IMR-90 (cell line): ENCODE measurements at regions not wholly inside any gene's neighbourhood (a gene's known extent, or its start where the extent isn't known, plus 50 kb on each side); places are given as distances from the start of the nearest gene placed in this dataset.

Source experiments
- ATAC-seq: fragments of 200-7000 bp; cut with Tn5 transposase; 2 replicates; pipeline ENCODE4 v1.9.1; 2020; ENCODE audit warnings: low read depth, mild to moderate bottlenecking, moderate library complexity
- BruUV-seq: library from RNA; stranded (reverse); fragments of 400-500 nt; replicated peaks from 2 replicates; lab custom pipeline; 2021; lab: Mats Ljungman, UMichigan
- CTCF ChIA-PET: fragments of 300-600 bp; formaldehyde crosslinking; extraction: SDS; loops from one replicate; lab custom pipeline; 2021; ENCODE audit warnings: antibody characterized with exemption; lab: Yijun Ruan, JAX
- POLR2A ChIA-PET: fragments of 300-600 bp; sonication (Branson Sonifier 250); formaldehyde crosslinking; loops from one replicate; lab custom pipeline; 2022; ENCODE audit warnings: antibody characterized with exemption; ENCODE audit not compliant: unreplicated experiment; lab: Charles Lee
- DNase-seq: peaks from one replicate; pipeline ENCODE4 v3.0.0; 2013
- H2AFZ ChIP-seq: replicated peaks from 2 replicates; pipeline ENCODE3; 2013; ENCODE audit warnings: low read length, mild to moderate bottlenecking; ENCODE audit not compliant: poor library complexity
- H2AK5ac ChIP-seq: 2 replicates; pipeline ENCODE4 v1.6.1; 2013; ENCODE audit warnings: low read depth, low read length, inconsistent platforms
- H2AK9ac ChIP-seq: replicated peaks from 2 replicates; pipeline ENCODE3; 2013; ENCODE audit warnings: mild to moderate bottlenecking, low read depth, low read length, moderate library complexity; ENCODE audit not compliant: poor library complexity
- H2BK120ac ChIP-seq: 2 replicates; pipeline ENCODE4 v1.6.1; 2013; ENCODE audit warnings: low read depth, low read length, inconsistent platforms
- H2BK15ac ChIP-seq: 3 replicates; pipeline ENCODE4 v1.6.1; 2013; ENCODE audit warnings: low read depth, low read length, inconsistent platforms
- H2BK20ac ChIP-seq: 2 replicates; pipeline ENCODE4 v1.6.1; 2013; ENCODE audit warnings: low read depth, mild to moderate bottlenecking, inconsistent platforms, low read length, moderate library complexity
- H2BK5ac ChIP-seq: 2 replicates; pipeline ENCODE4 v1.6.1; 2013; ENCODE audit warnings: mild to moderate bottlenecking, low read depth, low read length, inconsistent platforms; ENCODE audit not compliant: poor library complexity, severe bottlenecking
- H3K14ac ChIP-seq: replicated peaks from 2 replicates; pipeline ENCODE4 v1.6.1; 2013; ENCODE audit warnings: low read depth, low read length, inconsistent platforms
- H3K18ac ChIP-seq: 2 replicates; pipeline ENCODE4 v1.6.1; 2013; ENCODE audit warnings: low read depth, low read length, control low read depth
- H3K23ac ChIP-seq: 2 replicates; pipeline ENCODE4 v1.6.1; 2013; ENCODE audit warnings: low read depth, low read length, inconsistent platforms
- H3K27ac ChIP-seq: 2 replicates; pipeline ENCODE4 v1.5.1; 2013; ENCODE audit warnings: mild to moderate bottlenecking, control low read depth, low read length; ENCODE audit not compliant: insufficient read depth
- H3K27me3 ChIP-seq: 2 replicates; pipeline ENCODE4 v1.6.1; 2013; ENCODE audit warnings: low read length; ENCODE audit not compliant: control insufficient read depth, insufficient read depth
- H3K36me3 ChIP-seq: 2 replicates; pipeline ENCODE4 v1.6.1; 2013; ENCODE audit warnings: low read length, mixed read lengths; ENCODE audit not compliant: control insufficient read depth, insufficient read depth
- H3K4ac ChIP-seq: 2 replicates; pipeline ENCODE4 v1.6.1; 2013; ENCODE audit warnings: low read depth, low read length, inconsistent platforms
- H3K4me1 ChIP-seq: 2 replicates; pipeline ENCODE4 v1.6.1; 2013; ENCODE audit warnings: low read length, mixed read lengths; ENCODE audit not compliant: control insufficient read depth, insufficient read depth
- H3K4me2 ChIP-seq: 2 replicates; pipeline ENCODE4 v1.6.1; 2013; ENCODE audit warnings: low read depth, mild to moderate bottlenecking, control low read depth, low read length, moderate library complexity
- H3K4me3 ChIP-seq: 2 replicates; pipeline ENCODE4 v1.5.1; 2013; ENCODE audit warnings: low read depth, mild to moderate bottlenecking, control low read depth, low read length, moderate library complexity; ENCODE audit not compliant: insufficient read depth
- H3K56ac ChIP-seq: 2 replicates; pipeline ENCODE4 v1.6.1; 2013; ENCODE audit warnings: low read length, inconsistent platforms; ENCODE audit not compliant: insufficient read depth; ENCODE audit errors: extremely low read depth
- H3K79me1 ChIP-seq, 2 experiments: 2 replicates each; pipeline ENCODE4 v1.6.1; 2013; ENCODE audit warnings: low read length in 2 of 2, inconsistent platforms in 1 of 2, low read depth in 1 of 2
- H3K9ac ChIP-seq: 2 replicates; pipeline ENCODE4 v1.6.1; 2013; ENCODE audit warnings: low read depth, low read length, control low read depth
- H3K9me1 ChIP-seq: 2 replicates; pipeline ENCODE4 v1.6.1; 2013; ENCODE audit warnings: low read length, inconsistent platforms; ENCODE audit not compliant: insufficient read depth
- H3K9me3 ChIP-seq: 2 replicates; pipeline ENCODE4 v1.6.1; 2013; ENCODE audit warnings: low read length; ENCODE audit not compliant: control insufficient read depth, insufficient read depth
- H4K20me1 ChIP-seq: 2 replicates; pipeline ENCODE4 v1.6.1; 2013; ENCODE audit warnings: low read length, inconsistent platforms; ENCODE audit not compliant: insufficient read depth
- H4K5ac ChIP-seq: 2 replicates; pipeline ENCODE4 v1.6.1; 2013; ENCODE audit warnings: mild to moderate bottlenecking, low read depth, low read length, control low read depth
- H4K8ac ChIP-seq, 2 experiments: 2 replicates each; pipeline ENCODE4 v1.6.1; 2013; ENCODE audit warnings: low read depth in 2 of 2, low read length in 2 of 2, control low read depth in 1 of 2, inconsistent platforms in 1 of 2
- H4K91ac ChIP-seq: 2 replicates; pipeline ENCODE4 v1.6.1; 2013; ENCODE audit warnings: low read depth, low read length, inconsistent platforms; ENCODE audit not compliant: insufficient read depth
- BHLHE40 ChIP-seq: fragments of 150-350 bp; IDR thresholded peaks from 2 replicates; pipeline ENCODE4 v1.6.1; 2016; ENCODE audit warnings: mild to moderate bottlenecking, low read depth, low read length
- CEBPB ChIP-seq: IDR thresholded peaks from 2 replicates; pipeline ENCODE4 v1.6.1; 2012; ENCODE audit warnings: low read depth, low read length, improper control_type of control experiment
- CHD1 ChIP-seq: IDR thresholded peaks from 2 replicates; pipeline ENCODE4 v1.6.1; 2012; ENCODE audit warnings: low read depth, low read length, improper control_type of control experiment
- CTCF ChIP-seq: conservative IDR thresholded peaks from 2 replicates; pipeline ENCODE4 v1.5.1; 2012; ENCODE audit warnings: mild to moderate bottlenecking, low read depth, low read length, improper control_type of control experiment
- ELK1 ChIP-seq: fragments of 150-350 bp; IDR thresholded peaks from 2 replicates; pipeline ENCODE4 v1.6.1; 2016; ENCODE audit warnings: low read depth, mild to moderate bottlenecking, low read length, moderate library complexity, borderline replicate concordance
- FOS ChIP-seq: fragments of 150-350 bp; IDR thresholded peaks from 2 replicates; pipeline ENCODE4 v1.6.1; 2016; ENCODE audit warnings: low read depth, low read length
- MAFK ChIP-seq: IDR thresholded peaks from 2 replicates; pipeline ENCODE4 v1.6.1; 2012; ENCODE audit warnings: low read depth, low read length, improper control_type of control experiment
- MAZ ChIP-seq: IDR thresholded peaks from 2 replicates; pipeline ENCODE4 v1.6.1; 2012; ENCODE audit warnings: low read depth, mild to moderate bottlenecking, low read length, improper control_type of control experiment, moderate library complexity, borderline replicate concordance
- MXI1 ChIP-seq: IDR thresholded peaks from 2 replicates; pipeline ENCODE4 v1.6.1; 2012; ENCODE audit warnings: low read depth, mild to moderate bottlenecking, low read length, moderate library complexity, borderline replicate concordance
- NFE2L2 ChIP-seq: fragments of 150-350 bp; IDR thresholded peaks from 2 replicates; pipeline ENCODE4 v1.6.1; 2016; ENCODE audit warnings: low read depth, mild to moderate bottlenecking, low read length
- POLR2A ChIP-seq: IDR thresholded peaks from 2 replicates; pipeline ENCODE4 v1.6.1; 2012; ENCODE audit warnings: mild to moderate bottlenecking, low read depth, low read length
- RAD21 ChIP-seq: IDR thresholded peaks from 2 replicates; pipeline ENCODE4 v1.6.1; 2012; ENCODE audit warnings: low read length, improper control_type of control experiment
- RCOR1 ChIP-seq: IDR thresholded peaks from 2 replicates; pipeline ENCODE4 v1.6.1; 2012; ENCODE audit warnings: mild to moderate bottlenecking, low read length, improper control_type of control experiment; ENCODE audit not compliant: insufficient replicate concordance
- RFX5 ChIP-seq: IDR thresholded peaks from 2 replicates; pipeline ENCODE4 v1.8.0; 2012; ENCODE audit warnings: low read depth, mild to moderate bottlenecking, low read length, moderate library complexity
- USF2 ChIP-seq: fragments of 150-350 bp; IDR thresholded peaks from 2 replicates; pipeline ENCODE4 v1.6.1; 2017; ENCODE audit warnings: mild to moderate bottlenecking, antibody characterized with exemption, low read length, low read depth
- WGBS, 2 experiments: methylation state at CpG; one replicate each; pipeline versions ENCODE4 v1.1.5 to v1.1.7; 2013; ENCODE audit warnings: missing lambda C conversion rate in 2 of 2; ENCODE audit not compliant: insufficient read length in 1 of 2; ENCODE audit errors: extremely low coverage in 2 of 2; 5-methylcytosine and 5-hydroxymethylcytosine counted together
- dilution Hi-C: fragments of 300-500 bp; cut with HindIII; formaldehyde crosslinking; loops from one replicate; pipeline ENCODE4 v1.14.3; 2018; ENCODE audit warnings: low sequenced_read_pairs; ENCODE audit not compliant: unreplicated experiment
- in situ Hi-C: fragments of 300-500 bp; cut with MboI; formaldehyde crosslinking; loops from 3 replicates; pipeline ENCODE4 v1.14.3; 2019; ENCODE audit warnings: low sequenced_read_pairs, inconsistent platforms, mixed read lengths
- intact Hi-C: fragments of 100-400 bp; cut with micrococcal nuclease; formaldehyde crosslinking; loops from 2 replicates; pipeline ENCODE4 v1.10.0; 2022

- no TSS peak for BruUV-seq
- dilution Hi-C loops, result no loop called here
Observed at GRCh38 chr18:73756256-73757091, 391.2 kb downstream of the FBXO15 start.

More at GRCh38 chr18:73756256-73757091, 391.2 kb downstream of the FBXO15 start:
- Histone ChIP-seq H2AK9ac (no peak overlapping the region), H3K14ac (no peak overlapping the region; the same call in 1 of the 2 replicates), H3K9ac (no peak overlapping the region), H4K20me1 (no peaks in the 10 kb centered on the region), H4K91ac (no peak overlapping the region), H2AK5ac (peak overlapping the region; percentile 74), H3K36me3 (no peaks in the 10 kb centered on the region), H3K4me2 (no peak overlapping the region), H3K79me1 (no peaks in the 10 kb centered on the region), H2BK15ac (0 out of 3 replicates have a peak overlapping the region, but pooled peaks have one; percentile 25), H2BK120ac (no peak overlapping the region), H3K9me3 (no peaks in the 10 kb centered on the region), H3K23ac (no peak overlapping the region), H2BK20ac (0 out of 2 replicates have a peak overlapping the region, but pooled peaks have one; percentile 3), H2BK5ac (no peak overlapping the region), H3K4me3 (no peak overlapping the region), H3K9me1 (peaks cover 7% of the 10 kb centered on the region; the same call in 1 of the 2 replicates), H2AFZ (peak overlapping the region; percentile 67), H3K56ac (no peak overlapping the region), H4K8ac (no peak overlapping the region), H3K27ac (no peak overlapping the region), H3K4ac (0 out of 2 replicates have a peak overlapping the region, but pooled peaks have one; percentile 22), H3K4me1 (peaks cover 6% of the 10 kb centered on the region; the same call in 1 of the 2 replicates), H3K27me3 (no peaks in the 10 kb centered on the region), H4K5ac (no peak overlapping the region), H3K18ac (no peak overlapping the region)
- ChIA-PET CTCF (no interaction called here), POLR2A (no interaction called here)
- intact Hi-C loops, result no loop called here
- peak; percentile 14 for DNase-seq
- no peak for TF ChIP-seq NFE2L2
- no peak for TF ChIP-seq BHLHE40
- TF ChIP-seq CHD1, result no peak
- TF ChIP-seq ELK1, result no peak
- no peak for TF ChIP-seq CTCF
- TF ChIP-seq USF2, result no peak
- TF ChIP-seq MAZ, result no peak
- TF ChIP-seq MAFK, result no peak
- no peak for TF ChIP-seq FOS
- TF ChIP-seq MXI1, result no peak
- no peak for TF ChIP-seq POLR2A
- no peak for TF ChIP-seq CEBPB
- TF ChIP-seq RFX5, result no peak
- no peak for TF ChIP-seq RAD21
- no peak for TF ChIP-seq RCOR1
- ATAC-seq, result no peak
- in situ Hi-C loops, result no loop called here
- WGBS, 2 experiments, result 98% methylated on average over 11 of the region's 24 CpGs; no CpG with 5 or more reads in 1 of the 2 experiments
